Stimulated activated CD4-positive, alpha-beta T cell treated with anti-CD3 and anti-CD28 coated beads, Interleukin-4, amount 100 ng/mL, for 24 hours (primary cell): ENCODE measurements at regions not wholly inside any gene's neighbourhood (a gene's known extent, or its start where the extent isn't known, plus 50 kb on each side); places are given as distances from the start of the nearest gene placed in this dataset.
"Not testable (repeated sequence)": the region's sequence is repeated elsewhere in the genome, so short reads cannot be mapped to it uniquely, and the experiment has no call there.

Experiments used
- DNase-seq: peaks from one replicate; pipeline ENCODE4 v3.0.0-alpha.2; 2020

- DNase-seq = no peak
Observed at GRCh38 chr7:41576166-41576565, 126.7 kb downstream of the INHBA start.

- DNase-seq = no peak
Observed at GRCh38 chr7:41574377-41574776, 128.5 kb downstream of the INHBA start.

- no peak for DNase-seq
Observed at GRCh38 chr7:41573862-41574261, 129.0 kb downstream of the INHBA start.

DNA sequence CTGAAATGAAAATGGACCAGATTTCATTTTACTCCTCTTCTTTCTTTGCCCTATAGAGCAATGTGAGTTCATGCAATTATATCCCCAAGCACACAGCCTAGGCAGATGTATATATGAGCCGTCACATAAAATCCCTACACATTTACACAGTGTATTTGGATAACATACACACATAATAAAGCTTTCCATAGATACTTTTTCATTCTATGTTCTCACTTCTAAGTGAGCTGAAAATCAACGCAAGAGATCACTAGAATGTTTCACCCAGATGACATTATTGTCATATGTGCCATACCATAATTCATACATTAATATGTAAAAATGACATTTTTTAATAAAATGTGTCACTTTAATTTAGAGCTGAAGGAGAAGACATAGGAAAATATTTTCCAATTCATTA lies 129.4 kb downstream of the INHBA start:
- DNase-seq = no peak

DNA sequence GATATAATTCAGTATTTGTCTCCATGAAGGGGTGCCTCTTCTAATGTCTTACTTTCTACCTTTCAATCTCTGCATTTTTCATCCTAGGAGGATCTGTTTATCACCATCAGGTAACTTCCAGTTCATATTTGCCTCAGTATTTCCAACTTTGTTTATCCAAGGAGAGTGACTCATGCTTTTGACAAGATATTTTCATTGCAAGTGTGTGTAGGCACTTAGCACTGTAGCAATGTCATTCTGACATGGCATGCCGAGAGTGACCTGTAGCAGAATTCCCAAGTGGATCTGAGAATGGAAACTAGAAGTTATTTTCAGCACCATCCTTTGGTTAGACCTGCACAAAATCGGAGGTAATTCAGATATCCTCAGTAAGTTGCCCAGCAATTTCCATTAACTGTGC lies 129.9 kb downstream of the INHBA start:
- DNase-seq = no peak

GRCh38 chr7:41571573-41571972 lies 131.3 kb downstream of the INHBA start:
- DNase-seq = no peak

DNA sequence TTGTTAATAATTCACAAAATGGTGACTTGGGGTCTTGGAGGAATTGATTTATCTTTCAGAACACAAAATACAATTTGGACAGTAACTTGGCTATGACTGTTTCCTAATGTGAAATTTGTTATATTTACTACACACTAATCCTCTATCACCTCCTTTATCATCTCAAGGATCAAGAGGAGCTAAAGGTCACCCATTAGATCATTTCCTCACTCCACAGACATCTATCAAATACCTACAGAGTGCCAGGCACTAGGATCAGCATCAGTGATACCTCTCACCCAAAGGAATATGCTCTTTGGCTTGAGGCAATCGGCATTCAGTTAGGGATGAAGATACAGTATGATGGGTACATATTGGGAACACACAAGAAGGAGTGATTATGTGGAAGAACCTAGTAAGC lies 132.1 kb downstream of the INHBA start:
- DNase-seq = no peak

GRCh38 chr7:41568135-41568534 lies 134.8 kb downstream of the INHBA start:
- no peak for DNase-seq

DNA sequence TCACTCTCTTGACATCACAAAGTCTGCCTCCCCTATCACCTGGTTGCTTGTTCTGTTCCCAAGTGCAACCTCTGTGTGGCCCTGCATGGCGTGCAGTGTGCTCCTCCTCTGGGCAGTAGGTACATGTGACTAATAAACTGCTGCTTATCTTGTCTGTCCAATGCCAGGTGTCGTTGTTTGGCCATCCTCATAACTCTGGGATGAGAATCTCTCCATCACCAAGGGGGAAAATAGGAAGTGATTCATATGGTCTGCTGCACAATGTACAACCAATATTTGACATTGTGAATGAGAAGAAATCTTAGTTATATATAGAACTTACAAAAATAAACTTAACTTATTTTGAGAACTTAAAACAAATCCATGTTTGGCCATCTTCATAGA lies 135.2 kb downstream of the INHBA start:
- no peak for DNase-seq

DNA sequence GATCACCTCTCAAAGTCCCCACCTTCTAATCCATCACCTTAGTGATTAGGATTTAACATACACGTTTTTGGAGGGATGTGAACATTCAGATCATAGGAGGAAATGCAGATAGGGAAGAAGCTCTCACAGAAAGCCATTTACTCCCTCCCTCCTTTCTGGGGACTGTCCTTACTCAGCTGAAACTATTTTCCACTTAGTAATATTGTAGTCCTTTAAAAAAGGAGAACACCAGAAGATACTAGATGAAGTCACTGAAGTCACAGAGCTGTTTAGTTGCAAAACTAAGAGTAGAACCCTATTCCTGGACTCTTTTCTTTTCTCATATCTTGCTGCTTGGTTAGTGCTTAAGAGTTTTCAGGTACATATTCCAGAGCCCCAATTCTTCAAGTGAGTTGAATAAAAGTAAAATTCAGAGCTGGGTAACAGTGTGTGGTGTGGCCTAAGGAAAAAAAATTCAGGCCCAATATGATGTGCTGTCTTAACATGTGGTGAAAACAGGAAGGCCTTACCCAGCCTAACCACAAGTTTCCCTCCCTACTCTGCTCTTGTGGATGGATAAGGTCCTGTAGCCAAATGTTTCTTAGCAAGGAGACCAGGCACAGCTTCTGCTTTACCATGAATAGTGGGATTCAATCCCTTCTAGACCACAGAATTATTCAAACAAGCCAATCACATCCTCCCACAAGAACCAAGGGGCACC lies 135.7 kb downstream of the INHBA start:
- no peak for DNase-seq

- DNase-seq = no peak
Observed at GRCh38 chr7:41566581-41566980, 136.3 kb downstream of the INHBA start.

GRCh38 chr7:41565655-41566054 lies 137.2 kb downstream of the INHBA start:
- no peak for DNase-seq

GRCh38 chr7:41559426-41559825 lies 143.5 kb downstream of the INHBA start:
- DNase-seq = no peak

GRCh38 chr7:41554481-41554880 lies 148.4 kb downstream of the INHBA start:
- no peak for DNase-seq

DNA sequence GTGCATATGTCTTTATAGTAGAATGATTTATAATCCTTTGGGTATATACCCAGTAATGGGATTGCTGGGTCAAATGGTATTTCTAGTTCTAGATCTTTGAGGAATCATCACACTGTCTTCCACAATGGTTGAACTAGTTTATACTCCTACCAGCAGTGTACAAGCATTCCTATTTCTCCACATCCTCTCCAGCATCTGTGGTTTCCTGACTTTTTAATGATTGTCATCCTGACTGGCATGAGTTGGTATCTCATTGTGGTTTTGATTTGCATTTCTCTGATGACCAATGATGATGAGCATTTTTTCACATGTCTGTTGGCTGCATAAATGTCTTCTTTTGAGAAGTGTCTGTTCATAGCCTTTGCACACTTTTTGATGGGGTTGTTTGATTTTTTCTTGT lies 152.8 kb downstream of the INHBA start:
- not testable (repeated sequence) for DNase-seq

- no peak for DNase-seq
Observed at GRCh38 chr7:41544241-41544640, 158.6 kb downstream of the INHBA start.

- DNase-seq = no peak
Observed at GRCh38 chr7:41540601-41541000, 162.3 kb downstream of the INHBA start.

- DNase-seq = no peak
Observed at GRCh38 chr7:41538810-41539724, 163.8 kb downstream of the INHBA start.

- no peak for DNase-seq
Observed at GRCh38 chr7:41536873-41537665, 165.8 kb downstream of the INHBA start.

DNA sequence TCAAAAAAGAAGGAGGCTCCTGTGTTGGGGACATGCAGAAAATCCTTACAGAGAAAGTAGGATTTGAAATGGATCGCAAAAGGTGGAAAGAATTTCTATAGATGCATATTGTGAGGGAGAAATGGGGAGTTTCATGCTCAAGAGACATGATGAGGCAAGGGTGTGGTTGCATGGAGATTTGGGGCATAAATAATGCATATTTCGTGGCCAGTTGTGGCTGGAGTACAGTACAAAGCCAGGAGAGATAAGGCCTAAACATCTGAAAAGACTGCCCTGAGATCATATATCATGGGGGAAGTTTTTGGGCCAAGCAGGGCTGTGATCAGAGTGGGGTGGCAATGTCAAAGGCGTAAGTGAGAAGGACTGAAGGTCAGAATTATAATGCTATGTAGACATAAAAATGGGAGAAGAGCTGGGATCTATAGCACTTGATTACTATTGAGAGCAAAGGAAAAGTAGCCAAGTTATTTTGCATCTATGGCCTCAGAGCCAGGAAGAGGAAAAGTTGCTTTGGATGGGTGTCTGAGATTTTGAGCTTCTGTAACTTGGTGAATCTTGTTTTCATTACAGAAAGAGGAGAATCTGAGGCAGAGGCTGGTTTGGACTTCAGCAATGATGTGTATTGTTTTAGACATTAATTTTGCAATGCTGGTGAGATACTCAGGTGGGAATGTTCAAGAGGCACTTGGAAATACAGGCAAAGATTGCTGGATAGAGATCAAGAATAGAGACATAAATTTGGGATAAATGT lies 166.6 kb downstream of the INHBA start:
- DNase-seq = no peak

GRCh38 chr7:41529831-41530230 lies 173.1 kb downstream of the INHBA start:
- no peak for DNase-seq

DNA sequence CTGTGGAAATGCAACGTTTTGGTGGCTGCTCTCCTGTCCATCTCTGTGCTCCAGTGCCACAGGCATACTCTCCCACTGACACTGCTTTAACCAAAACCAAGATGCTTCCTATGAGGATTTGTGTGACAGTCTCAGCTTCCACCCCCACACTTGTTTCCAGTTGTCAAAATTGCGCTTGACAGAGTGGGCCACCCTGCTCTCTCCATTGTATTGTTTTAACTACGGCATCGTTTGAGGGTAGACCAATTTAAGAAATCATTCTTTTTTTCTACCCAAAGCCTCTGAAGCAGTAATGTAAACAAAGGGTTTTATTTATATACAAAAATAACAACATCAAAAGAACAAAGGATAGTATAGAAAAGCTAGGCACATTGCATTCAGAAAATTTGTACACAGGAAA lies 178.0 kb downstream of the INHBA start:
- no peak for DNase-seq

GRCh38 chr7:41520445-41520844 lies 182.4 kb downstream of the INHBA start:
- no peak for DNase-seq
